ENCODE measurements at regions not wholly inside any gene's neighbourhood (a gene's known extent, or its start where the extent isn't known, plus 50 kb on each side); places are given as distances from the start of the nearest gene placed in this dataset.

DNA sequence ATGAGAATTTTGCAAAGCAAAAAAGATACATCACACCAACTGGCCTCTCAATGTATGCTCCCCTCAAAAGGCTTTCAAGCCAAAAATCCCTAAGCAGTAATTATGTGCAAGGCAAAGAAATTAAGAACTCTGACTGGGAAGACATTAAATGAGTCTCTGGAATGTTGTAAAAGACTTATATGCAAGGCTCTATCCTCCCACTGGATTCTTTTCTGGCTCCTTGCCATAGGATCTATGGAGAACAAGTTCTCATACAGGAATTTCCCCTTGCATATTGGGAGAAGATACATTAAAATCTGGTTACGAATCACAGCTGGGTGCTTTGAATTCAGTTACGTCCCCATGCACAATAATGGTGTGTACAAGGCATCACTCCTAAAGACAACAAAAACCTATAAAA is 73.4 kb upstream of the ATL2 start:
- DNase-seq (ENCODE audit: low read depth, low spot score): no peak

DNA sequence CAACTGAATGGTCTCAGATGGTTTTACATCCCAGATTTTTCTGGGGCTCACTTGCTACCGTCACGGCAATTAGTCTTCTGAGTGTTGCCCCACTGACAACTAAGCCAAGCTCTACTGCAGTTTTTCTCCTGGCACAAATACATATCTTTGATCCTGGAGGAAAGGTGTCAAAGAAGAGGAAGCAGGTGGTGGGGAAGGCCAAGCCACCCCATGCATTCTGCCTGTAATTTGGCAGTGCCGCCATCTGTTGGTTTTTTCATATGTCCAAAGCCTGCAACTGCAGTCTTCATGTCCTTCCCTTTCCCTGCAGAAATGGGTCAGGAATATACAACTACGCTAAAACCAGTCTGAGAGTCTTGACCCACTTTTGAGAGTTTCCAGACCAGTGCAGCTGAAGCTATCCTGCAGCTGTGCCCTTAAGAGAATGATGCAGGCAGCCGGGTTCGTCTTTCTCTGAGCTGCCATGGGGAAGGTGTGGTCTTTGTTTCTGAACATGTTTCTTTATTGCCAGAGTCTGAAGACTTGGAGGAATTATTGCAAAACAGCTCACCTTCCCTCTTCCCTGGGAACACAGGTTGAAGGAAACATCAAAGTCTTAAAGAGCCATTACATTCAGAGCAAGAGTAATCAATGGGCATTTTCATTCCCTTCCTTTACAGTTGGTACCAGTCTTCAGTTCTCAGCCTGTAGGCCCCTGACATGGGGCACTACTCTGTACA is 71.8 kb upstream of the ATL2 start:
- no peak for DNase-seq (ENCODE audit: low read depth, low spot score)

- DNase-seq (ENCODE audit: low read depth, low spot score): peak; percentile 45
Measured at GRCh38 chr2:38446906-38447561, 70.0 kb upstream of the ATL2 start.

DNA sequence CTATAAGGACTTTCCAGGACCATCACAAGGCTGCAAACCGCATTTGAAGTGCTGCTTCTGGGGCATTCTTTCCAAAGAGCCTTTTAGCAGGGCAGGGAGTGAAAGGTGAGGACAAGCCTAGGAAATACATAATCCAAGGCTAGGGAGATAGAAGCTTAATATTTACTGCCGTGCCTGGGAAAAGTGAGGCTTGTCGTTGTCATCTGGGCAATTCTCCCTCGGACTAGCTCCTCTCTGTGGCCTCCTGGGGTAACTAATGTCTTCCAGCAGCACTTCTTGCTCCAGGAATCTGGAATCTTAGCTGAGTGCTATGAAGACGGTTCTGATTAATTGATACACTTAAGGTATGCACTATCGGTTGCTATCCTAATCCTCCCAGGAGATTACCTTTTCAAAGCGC is 69.3 kb upstream of the ATL2 start:
- DNase-seq (ENCODE audit: low read depth, low spot score): peak; percentile 10

GRCh38 chr2:38444247-38444646 is 67.2 kb upstream of the ATL2 start:
- peak; percentile 54 for DNase-seq (ENCODE audit: low read depth, low spot score)

DNA sequence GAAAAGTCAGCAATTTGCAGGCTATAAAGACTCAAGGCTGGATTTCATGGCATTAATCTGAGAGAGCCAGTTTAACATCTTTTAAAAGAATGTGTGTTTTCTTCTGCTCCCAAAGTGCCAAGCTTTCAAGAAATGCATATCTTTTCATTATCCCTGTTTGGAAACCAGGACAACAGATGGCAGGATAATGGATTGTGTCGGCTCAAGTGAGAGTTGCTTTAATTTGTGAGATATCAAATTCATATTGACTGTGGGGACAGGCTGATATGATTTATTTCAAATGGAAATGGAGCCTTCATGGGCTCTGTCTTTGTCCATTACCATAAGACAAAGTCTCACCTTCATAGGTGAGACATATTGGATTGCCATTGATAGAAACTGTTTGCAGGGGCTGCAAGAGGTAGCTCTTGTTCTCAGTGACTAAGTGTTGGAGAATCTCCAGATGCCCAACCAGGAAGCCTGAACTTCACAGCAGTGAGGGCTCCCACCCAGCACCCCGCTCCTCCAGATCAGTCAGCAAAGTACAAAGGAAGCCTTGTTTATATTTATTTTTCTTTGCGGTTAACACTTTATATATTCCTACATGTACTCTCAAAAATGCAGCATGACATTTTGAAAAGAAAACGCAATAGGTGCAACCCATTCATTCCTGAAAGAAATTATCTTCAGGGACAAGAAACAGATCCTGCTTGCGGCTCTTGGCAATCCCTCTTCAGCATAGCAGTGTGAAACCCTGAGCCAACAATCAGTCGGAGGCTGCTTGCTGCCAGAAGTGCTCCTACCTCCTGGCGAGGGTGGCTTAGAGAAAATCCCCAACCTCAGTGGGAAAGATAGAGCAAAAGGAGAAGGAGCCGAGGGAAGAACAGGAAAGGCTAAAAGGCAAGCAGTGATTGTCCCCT is 65.8 kb upstream of the ATL2 start:
- DNase-seq (ENCODE audit: low read depth, low spot score): peak; percentile 71

GRCh38 chr2:38441346-38441745 is 64.3 kb upstream of the ATL2 start:
- DNase-seq (ENCODE audit: low read depth, low spot score): no peak

DNA sequence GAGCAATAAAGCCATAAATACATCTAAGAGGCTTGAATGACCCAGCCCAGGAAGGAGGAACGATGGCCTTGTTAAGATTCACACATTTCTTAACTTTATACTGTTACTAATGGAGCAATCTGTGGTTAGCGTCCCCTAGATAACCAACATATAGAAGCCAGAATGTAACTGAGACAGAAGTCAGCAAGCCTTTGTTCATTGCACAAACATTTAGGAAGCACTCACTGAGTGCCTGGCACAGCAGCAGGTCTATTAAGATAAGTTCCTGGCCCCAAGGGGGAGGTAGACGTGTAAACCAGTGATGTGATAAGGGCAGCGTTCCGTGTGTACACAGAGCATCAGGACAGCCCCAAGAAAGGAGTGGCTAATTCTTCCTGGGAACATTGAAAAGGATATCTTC is 63.6 kb upstream of the ATL2 start:
- peak; percentile 18 for DNase-seq (ENCODE audit: low read depth, low spot score)

DNA sequence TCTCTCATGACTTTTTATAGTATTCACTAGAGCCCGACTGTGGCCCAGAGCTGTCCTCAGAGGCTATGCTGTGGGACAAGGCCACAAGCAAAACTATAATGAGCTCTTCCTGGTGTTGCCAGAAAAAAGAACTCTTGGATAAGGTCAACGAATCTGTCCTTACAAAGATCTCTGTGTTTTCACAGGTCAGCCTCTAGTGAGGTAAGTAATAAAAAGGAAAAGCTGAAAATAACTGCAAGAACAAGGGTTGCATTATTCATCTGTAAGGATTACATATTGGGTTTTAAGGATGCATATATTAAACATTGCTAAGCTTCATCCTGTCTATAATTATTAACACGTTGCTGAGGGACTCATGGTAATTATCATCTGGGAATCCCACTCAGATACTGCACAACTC is 62.8 kb upstream of the ATL2 start:
- DNase-seq (ENCODE audit: low read depth, low spot score): no peak

GRCh38 chr2:38438883-38439612 is 62.0 kb upstream of the ATL2 start:
- peak; percentile 43 for DNase-seq (ENCODE audit: low read depth, low spot score)

DNA sequence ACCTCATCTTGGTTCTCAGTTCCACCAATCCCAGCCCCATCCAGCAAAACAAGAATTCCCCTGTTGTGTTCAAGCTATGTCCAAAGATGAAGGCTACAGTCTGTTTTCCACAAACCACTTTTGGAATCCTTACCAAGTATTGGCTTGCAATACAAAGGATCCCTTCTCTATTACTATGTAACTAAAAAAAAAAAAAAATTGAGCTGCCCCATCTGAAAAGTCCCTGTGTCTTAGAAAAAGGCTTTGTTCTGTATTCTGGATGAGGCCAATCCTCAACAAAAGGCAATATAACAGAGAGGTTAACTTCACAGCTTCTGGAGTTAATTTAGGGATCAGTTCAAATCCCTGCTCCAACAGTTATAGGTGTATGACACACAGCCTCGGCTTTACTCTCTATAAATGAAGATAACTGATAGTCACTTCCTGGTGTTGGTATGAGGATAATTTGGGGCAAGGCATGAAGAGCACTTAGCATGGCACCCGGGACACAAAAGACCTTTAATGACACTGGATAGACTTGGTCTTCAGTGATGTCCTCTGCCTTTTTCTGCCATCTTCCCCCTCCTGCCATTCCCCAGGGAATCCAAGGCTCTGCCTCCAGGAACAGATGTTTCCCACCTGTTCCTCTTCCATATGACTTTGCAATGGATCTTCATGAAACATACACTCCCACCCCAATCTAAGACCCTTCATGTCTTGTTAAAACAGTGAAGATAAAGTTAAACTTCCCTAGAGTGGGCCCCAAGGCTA is 61.2 kb upstream of the ATL2 start:
- no peak for DNase-seq (ENCODE audit: low read depth, low spot score)

DNA sequence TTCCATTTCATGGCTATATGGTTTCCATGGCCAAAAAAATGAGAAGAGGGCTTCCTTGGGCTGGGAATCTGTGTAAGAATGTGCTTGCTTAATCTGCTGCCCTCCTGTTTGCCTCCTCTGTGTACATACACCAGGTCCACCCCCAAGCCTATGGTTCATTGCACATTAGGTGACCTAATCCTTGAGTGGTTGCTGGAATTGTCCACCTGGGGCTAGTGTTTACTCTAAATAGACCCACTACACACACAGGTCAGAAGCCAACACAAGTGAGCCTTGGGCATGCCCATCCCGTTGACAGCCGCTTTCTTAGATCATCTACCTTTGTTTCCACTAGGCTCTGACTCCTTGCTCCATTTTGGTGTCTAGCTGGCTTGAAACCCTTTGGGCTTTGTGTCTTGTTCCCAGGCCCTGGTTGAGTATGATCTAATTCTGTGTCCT is 59.2 kb upstream of the ATL2 start:
- DNase-seq (ENCODE audit: low read depth, low spot score): peak; percentile 72

DNA sequence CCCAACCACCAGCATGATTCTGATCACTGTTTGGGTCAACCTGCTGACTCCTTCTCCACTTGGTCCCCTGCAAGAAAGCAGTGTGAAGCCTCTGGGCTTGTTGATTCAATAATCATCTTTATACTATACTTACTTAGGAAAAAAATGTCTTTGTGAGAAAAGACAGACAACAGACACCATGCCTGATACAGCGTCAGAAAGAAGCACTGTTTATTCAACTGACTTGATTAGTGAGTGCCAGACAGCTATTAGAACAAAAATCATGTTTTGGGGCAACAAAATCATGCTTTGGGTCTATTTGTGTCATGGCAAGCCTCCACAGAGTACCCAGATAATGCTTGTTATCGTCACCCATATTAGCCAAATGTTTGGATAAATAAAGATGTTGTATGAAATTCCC is 58.7 kb upstream of the ATL2 start:
- no peak for DNase-seq (ENCODE audit: low read depth, low spot score)

- no peak for DNase-seq (ENCODE audit: low read depth, low spot score)
Measured at GRCh38 chr2:38434595-38434994, 57.5 kb upstream of the ATL2 start.

GRCh38 chr2:38433607-38433975 is 56.5 kb upstream of the ATL2 start:
- no peak for DNase-seq (ENCODE audit: low read depth, low spot score)

DNA sequence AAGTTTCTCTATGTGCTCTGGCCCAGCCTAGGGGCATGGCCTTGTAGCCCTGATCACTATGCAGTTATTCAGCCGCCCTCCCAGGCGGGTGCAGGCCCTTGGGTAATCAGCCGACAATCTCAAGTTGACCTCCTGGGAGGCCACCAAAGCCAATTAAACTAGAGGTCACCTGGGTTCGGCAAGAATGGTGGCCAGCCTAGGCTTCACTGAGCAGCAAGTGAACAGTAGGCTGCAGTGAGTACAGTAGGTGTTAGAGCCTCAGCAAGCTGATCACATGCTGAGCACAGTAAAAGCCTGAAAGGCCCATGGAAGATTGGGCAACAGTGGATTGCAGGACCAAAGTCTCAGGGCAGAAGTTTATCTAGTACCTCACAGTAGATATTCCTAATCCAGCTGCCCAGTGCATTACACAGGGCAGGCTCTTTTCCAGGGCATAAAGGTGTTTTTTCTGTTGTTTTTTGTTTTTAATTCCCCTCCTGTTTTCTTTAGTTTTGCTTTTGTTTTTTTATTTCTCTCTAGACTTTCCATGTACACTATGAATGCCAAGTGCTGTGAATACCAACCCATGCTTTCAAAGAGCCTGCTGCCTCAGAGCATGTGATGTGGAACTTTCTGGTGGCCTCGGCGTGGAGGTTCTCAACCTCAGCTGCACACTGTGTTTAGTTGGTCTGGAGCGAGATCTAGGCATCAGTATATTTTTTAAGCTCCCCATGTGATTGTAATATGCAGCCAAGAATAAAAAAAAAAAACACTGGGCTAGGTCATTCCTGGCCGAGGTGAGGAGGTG is 55.9 kb upstream of the ATL2 start:
- peak; percentile 80 for DNase-seq (ENCODE audit: low read depth, low spot score)

DNA sequence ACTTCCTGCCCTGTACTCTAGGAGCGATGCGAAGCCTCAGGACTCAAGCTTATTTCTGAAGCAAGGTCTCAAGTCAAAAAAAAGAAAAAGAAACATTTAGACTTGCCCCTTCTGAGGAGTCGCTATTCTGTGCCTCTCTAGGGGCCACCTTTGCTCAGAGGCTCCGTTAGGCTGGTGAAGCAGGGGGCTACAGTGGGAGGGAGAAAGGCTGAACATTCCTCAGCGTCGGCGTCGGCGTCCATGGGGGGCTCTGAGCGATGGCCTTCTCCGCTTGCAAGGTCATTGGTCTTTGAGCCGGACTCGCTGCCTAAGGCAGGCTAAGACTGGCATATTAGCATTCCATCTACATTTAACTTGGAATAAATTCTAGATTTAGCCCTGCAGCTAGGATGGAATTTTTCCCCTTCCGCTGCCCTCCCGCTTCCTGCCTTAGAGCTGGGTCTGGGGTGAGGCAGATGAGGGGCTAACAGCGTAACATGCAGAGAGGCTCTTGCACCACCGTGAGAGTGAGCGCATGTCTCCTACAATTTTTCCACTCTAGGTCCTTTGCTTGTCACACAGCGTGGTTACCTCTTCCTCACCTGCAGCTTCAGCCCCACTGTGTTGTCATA is 53.6 kb upstream of the ATL2 start:
- peak; percentile 65 for DNase-seq (ENCODE audit: low read depth, low spot score)

DNA sequence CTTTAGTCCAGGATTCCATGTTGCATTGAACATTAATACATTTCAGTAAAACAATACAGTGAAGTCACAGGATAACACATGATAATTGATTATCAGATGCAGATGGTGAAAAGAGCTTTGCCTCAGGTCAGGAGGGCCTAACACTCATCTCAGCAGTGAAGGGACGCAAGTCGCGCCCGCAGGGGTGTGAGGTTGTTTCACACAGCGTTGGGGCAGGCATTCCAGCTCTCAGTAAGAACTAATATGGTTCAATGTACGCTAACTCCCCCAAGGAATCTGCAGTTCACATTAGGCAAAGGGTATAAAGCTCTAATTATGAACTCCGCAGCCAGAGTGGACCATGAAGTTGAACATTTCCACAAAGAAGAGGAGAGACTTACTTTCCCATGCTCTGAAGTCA is 53.1 kb upstream of the ATL2 start:
- DNase-seq (ENCODE audit: low read depth, low spot score): peak; percentile 56

GRCh38 chr2:38427936-38428335 is 50.9 kb upstream of the ATL2 start:
- no peak for DNase-seq (ENCODE audit: low read depth, low spot score)

DNA sequence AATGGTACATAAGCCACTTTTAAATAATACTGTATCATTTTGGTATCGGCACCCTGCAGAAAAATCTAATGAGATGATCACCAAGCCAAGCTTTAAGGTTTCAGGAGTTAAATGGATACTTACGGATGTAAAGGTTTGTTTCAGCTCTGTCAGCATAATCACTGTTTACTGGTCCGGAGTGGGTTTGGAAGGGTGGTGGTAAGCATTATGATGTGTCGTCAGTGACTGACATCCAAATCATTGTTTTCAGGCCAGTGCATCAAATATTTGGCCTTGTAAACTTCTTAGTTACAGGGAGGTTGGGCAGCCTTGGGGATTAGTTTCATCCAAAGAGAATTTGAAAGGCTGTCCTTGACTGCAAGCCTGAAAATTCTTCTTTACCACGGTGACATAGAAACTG is 50.0 kb upstream of the ATL2 start:
- no peak for DNase-seq (ENCODE audit: low read depth, low spot score)
